Thyroid gland (tissue), 4 donors: ENCODE measurements at regions not wholly inside any gene's neighbourhood (a gene's known extent, or its start where the extent isn't known, plus 50 kb on each side); places are given as distances from the start of the nearest gene placed in this dataset.
"Not testable (repeated sequence)": the region's sequence is repeated elsewhere in the genome, so short reads cannot be mapped to it uniquely, and the experiment has no call there.

Experiments used
- DNase-seq, 2 donors: peaks; one replicate each; pipeline ENCODE4 v3.0.0-alpha.2; 2019
- H3K27ac ChIP-seq, 3 donors: fragments of 200-600 bp; sonication (generic); 1 replicate in 2 of 3; 2 replicates in 1 of 3; pipeline ENCODE4 v1.5.1; 2016 to 2019; ENCODE audit warnings: mild to moderate bottlenecking in 1 of 3, moderate library complexity in 1 of 3
- H3K27me3 ChIP-seq: fragments of 200-600 bp; sonication (generic); one replicate; pipeline ENCODE4 v1.5.1; 2019
- H3K36me3 ChIP-seq, 2 donors: fragments of 200-600 bp; sonication (generic); one replicate each; pipeline ENCODE4 v1.5.1; 2016 to 2019
- H3K4me1 ChIP-seq, 2 donors: fragments of 200-600 bp; sonication (generic); one replicate each; pipeline ENCODE4 v1.5.1; 2017 to 2019
- H3K4me3 ChIP-seq, 3 donors: fragments of 200-600 bp; sonication (generic); replicated peaks in 1 of 3; 1 replicate in 2 of 3; 2 replicates in 1 of 3; pipeline ENCODE4 v1.5.1; 2016; ENCODE audit warnings: mild to moderate bottlenecking in 1 of 3
- H3K9me3 ChIP-seq: fragments of 200-600 bp; sonication (generic); one replicate; pipeline ENCODE4 v1.5.1; 2017
- POLR2A ChIP-seq, 2 donors: fragments of 450-650 bp; IDR thresholded peaks; one replicate each; pipeline ENCODE4 v1.6.1; 2017; ENCODE audit warnings: antibody characterized with exemption in 2 of 2, mild to moderate bottlenecking in 2 of 2, moderate library complexity in 1 of 2
- WGBS, 2 donors: methylation state at CpG; one replicate each; pipeline ENCODE4 v1.1.5; 2017; 5-methylcytosine and 5-hydroxymethylcytosine counted together
- intact Hi-C: fragments of 100-400 bp; cut with DNase I; formaldehyde crosslinking; loops from one replicate; pipeline ENCODE4 v1.15.1; 2023
- TF ChIP-seq, protein P1 (sequence below), 6 experiments: fragments of 200-600 bp in 3 of 6; fragments of 450-650 bp in 3 of 6; sonication (generic) in 3 of 6; IDR thresholded peaks; one replicate each; pipeline ENCODE4 v1.5.1; 2016 to 2019; ENCODE audit warnings: antibody characterized with exemption in 6 of 6, mild to moderate bottlenecking in 2 of 6, inconsistent platforms in 1 of 6, moderate library complexity in 1 of 6

DNA sequence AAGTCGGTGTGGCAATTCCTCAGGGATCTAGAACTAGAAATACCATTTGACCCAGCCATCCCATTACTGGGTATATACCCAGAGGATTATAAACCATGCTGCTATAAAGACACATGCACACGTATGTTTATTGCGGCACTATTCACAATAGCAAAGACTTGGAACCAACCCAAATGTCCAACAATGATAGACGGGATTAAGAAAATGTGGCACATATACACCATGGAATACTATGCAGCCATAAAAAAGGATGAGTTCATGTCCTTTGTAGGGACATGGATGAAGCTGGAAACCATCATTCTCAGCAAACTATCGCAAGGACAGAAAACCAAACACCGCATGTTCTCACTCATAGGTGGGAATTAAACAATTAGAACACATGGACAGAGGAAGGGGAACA is 80.6 kb upstream of the ST3GAL5 start:
- WGBS, 2 donors = 95 to 100% methylated on average over 3 to 5 of the region's 6 CpGs

DNA sequence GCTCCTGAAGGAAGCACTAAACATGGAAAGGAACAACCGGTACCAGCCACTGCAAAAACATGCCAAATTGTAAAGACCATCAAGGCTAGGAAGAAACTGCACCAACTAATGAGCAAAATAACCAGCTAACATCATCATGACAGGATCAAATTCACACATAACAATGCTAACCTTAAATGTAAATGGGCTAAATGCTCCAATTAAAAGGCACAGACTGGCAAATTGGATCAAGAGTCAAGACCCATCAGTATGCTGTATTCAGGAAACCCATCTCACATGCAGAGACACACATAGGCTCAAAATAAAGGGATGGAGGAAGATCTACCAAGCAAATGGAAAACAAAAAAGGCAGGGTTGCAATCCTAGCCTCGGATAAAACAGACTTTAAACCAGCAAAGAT is 77.0 kb upstream of the ST3GAL5 start:
- H3K9me3 ChIP-seq, H3K4me3 ChIP-seq, H3K4me1 ChIP-seq, intact Hi-C loops, H3K27ac ChIP-seq, H3K36me3 ChIP-seq, DNase-seq, H3K27me3 ChIP-seq: not testable (repeated sequence)
- 76 to 89% methylated on average over 2 of the region's 2 CpGs for WGBS, 2 donors

More for the DNA sequence above, 80.6 kb upstream of the ST3GAL5 start:
- DNase-seq, H3K27me3 ChIP-seq, H3K36me3 ChIP-seq, H3K9me3 ChIP-seq, H3K4me3 ChIP-seq, H3K4me1 ChIP-seq, intact Hi-C loops, H3K27ac ChIP-seq: not testable (repeated sequence)

DNA sequence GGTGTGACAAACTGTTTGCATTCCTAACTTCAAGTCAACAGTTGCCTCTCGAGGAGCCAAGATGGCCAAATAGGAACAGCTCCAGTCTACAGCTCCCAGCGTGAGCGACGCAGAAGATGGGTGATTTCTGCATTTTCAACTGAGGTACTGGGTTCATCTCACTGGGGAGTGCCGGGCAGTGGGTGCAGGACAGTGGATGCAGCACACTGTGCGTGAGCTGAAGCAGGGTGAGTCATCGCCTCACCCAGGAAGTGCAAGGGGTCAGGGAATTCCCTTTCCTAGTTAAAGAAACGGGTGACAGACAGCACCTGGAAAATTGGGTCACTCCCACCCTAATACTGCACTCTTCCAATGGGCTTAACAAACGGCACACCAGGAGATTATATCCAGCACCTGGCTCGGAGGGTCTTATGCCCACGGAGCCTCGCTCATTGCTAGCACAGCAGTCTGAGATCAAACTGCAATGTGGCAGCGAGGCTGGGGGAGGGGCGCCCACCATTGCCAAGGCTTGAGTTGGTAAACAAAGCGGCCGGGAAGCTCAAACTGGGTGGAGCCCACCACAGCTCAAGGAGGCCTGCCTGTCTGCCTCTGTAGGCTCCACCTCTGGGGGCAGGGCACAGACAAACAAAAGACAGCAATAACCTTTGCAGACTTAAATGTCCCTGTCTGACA is 75.1 kb upstream of the ST3GAL5 start:
- H3K4me1 ChIP-seq, H3K4me3 ChIP-seq, DNase-seq, intact Hi-C loops, H3K36me3 ChIP-seq, H3K9me3 ChIP-seq, H3K27me3 ChIP-seq, H3K27ac ChIP-seq: not testable (repeated sequence)
- WGBS, 2 donors = 90 to 95% methylated on average over 15 to 16 of the region's 16 CpGs

DNA sequence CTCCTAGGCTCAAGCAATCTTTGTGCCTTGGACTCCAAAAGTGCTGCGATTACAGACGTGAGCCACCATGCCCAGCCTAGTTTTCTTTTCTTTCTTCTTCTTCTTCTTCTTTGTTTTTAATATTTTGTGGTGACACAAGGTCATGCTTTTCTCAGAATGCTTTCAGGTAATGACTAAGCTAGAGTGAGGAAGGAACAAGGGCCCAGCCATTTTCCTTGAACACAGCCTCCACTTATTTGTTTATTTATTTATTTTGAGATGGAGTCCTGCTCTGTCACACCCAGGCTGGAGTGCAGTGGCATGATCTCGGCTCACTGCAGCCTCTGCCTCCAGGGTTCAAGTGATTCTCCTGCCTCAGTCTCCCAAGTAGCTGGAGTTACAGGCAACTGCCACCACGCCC is 74.3 kb upstream of the ST3GAL5 start:
- intact Hi-C loops = no loop called here
- Histone ChIP-seq H3K4me3 (no peak overlapping the region), H3K36me3 (no peaks in the 10 kb centered on the region), H3K4me1 (no peaks in the 10 kb centered on the region), H3K27ac (no peak overlapping the region), H3K9me3 (no peaks in the 10 kb centered on the region), H3K27me3 (no peaks in the 10 kb centered on the region)
- 92 to 95% methylated on average over 4 of the region's 4 CpGs for WGBS, 2 donors
- no peak for DNase-seq
- TF ChIP-seq POLR2A (IDR thresholded peaks at IDR 0.05) = no peak
- TF ChIP-seq, protein P1, sequence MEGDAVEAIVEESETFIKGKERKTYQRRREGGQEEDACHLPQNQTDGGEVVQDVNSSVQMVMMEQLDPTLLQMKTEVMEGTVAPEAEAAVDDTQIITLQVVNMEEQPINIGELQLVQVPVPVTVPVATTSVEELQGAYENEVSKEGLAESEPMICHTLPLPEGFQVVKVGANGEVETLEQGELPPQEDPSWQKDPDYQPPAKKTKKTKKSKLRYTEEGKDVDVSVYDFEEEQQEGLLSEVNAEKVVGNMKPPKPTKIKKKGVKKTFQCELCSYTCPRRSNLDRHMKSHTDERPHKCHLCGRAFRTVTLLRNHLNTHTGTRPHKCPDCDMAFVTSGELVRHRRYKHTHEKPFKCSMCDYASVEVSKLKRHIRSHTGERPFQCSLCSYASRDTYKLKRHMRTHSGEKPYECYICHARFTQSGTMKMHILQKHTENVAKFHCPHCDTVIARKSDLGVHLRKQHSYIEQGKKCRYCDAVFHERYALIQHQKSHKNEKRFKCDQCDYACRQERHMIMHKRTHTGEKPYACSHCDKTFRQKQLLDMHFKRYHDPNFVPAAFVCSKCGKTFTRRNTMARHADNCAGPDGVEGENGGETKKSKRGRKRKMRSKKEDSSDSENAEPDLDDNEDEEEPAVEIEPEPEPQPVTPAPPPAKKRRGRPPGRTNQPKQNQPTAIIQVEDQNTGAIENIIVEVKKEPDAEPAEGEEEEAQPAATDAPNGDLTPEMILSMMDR (IDR thresholded peaks at IDR 0.05) = no peak

DNA sequence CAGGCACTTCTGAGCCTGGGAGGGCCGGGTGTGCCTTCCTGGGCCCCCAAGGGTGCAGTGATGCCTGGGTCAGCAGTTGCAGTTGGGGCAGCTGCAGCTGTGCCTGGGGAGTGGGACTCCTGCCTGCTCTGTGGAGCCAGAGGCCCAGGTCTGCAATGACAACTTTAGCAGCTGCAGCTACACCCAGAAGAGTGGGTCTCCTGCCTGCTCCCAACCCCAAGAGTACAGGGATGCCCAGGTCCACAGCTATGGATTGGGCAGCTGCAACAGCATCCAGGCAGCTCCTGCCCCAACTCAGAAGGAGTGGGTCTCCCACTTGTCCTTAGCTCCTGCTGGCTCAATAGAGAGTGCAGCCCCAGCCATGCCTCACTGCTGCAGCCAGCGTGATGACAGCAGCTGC is 73.0 kb upstream of the ST3GAL5 start:
- no peak for DNase-seq
- Histone ChIP-seq H3K36me3 (no peaks in the 10 kb centered on the region), H3K9me3 (no peaks in the 10 kb centered on the region), H3K27me3 (no peaks in the 10 kb centered on the region), H3K27ac (no peak overlapping the region), H3K4me3 (no peak overlapping the region), H3K4me1 (peaks cover 5 to 7% of the 10 kb centered on the region in 2 donors)
- 88 to 100% methylated on average over 1 of the region's 2 CpGs for WGBS, 2 donors
- no peak for TF ChIP-seq POLR2A (IDR thresholded peaks at IDR 0.05)
- TF ChIP-seq, protein P1 (IDR thresholded peaks at IDR 0.05) = no peak
- intact Hi-C loops = no loop called here

DNA sequence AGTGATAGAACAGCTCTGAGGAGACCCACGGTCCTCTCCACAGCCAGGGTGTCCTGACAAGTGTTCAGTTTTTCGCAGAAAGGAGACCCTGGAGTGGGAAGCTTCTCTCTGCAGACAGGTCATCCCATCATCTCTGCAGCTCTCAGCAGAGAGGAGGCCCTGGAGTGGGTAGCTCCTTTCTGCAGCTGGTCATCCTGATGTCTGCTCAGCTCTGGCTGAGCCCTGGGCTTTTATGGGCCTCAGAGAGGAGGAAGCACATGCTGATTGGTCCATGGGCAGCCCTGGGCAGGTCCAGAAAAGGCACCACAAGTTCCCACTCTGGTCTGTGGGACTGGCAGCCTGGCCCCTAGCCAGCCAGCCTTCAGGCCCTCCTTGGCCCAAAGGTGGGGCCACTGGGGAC is 72.3 kb upstream of the ST3GAL5 start:
- no peak for DNase-seq
- intact Hi-C loops = no loop called here
- WGBS, 2 donors = 93 to 100% methylated on average over 2 of the region's 2 CpGs
- Histone ChIP-seq H3K27me3 (no peaks in the 10 kb centered on the region), H3K36me3 (no peaks in the 10 kb centered on the region), H3K4me1 (peaks cover 12 to 14% of the 10 kb centered on the region in 2 donors), H3K9me3 (no peaks in the 10 kb centered on the region), H3K27ac (no peak overlapping the region), H3K4me3 (no peak overlapping the region)
- TF ChIP-seq POLR2A (IDR thresholded peaks at IDR 0.05) = no peak
- TF ChIP-seq, protein P1 (IDR thresholded peaks at IDR 0.05) = no peak

DNA sequence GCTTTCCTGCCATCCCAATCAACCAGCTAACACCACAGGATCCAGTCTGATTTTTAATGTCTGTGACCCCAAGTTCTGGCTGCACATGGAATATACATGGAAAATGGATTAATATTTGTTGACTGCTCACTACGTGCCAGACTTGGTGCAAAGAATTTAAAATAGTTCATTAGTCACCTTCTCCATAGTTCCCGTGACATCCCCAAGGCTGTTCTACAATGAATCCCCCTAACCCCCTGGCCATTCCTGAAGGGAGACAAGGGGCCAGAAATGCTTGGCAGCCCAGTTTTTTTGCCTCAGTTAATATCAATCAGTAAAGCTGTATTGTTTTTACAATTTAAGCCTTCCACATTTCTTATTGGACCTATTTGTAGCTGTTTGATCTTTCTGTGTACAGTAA is 71.0 kb upstream of the ST3GAL5 start:
- Histone ChIP-seq H3K4me3 (no peak overlapping the region), H3K27ac (no peak overlapping the region), H3K36me3 (no peaks in the 10 kb centered on the region), H3K4me1 (peaks cover 22 to 26% of the 10 kb centered on the region in 2 donors), H3K9me3 (no peaks in the 10 kb centered on the region), H3K27me3 (no peaks in the 10 kb centered on the region)
- intact Hi-C loops = no loop called here
- no peak for DNase-seq
- 88 to 95% methylated on average over 2 of the region's 2 CpGs for WGBS, 2 donors
- TF ChIP-seq, protein P1 (IDR thresholded peaks at IDR 0.05) = no peak
- no peak for TF ChIP-seq POLR2A (IDR thresholded peaks at IDR 0.05)
